CD4-positive, alpha-beta T cell treated with Interleukin-17A for 4 hours (primary cell): ENCODE measurements at regions not wholly inside any gene's neighbourhood (a gene's known extent, or its start where the extent isn't known, plus 50 kb on each side); places are given as distances from the start of the nearest gene placed in this dataset.
A peak's percentile ranks its signal among the peaks of the same experiment; 100 is the strongest.
"Not testable (repeated sequence)": the region's sequence is repeated elsewhere in the genome, so short reads cannot be mapped to it uniquely, and the experiment has no call there.

Experiments used
- DNase-seq: peaks from one replicate; pipeline ENCODE4 v3.0.0-alpha.2; 2020; ENCODE audit warnings: mixed read lengths

GRCh38 chr6:141874930-141875602 lies 257.7 kb upstream of the GJE1 start:
- DNase-seq, result no peak

- DNase-seq, result not testable (repeated sequence)
Measured at GRCh38 chr6:141869509-141869908, 263.2 kb upstream of the GJE1 start.

- no peak for DNase-seq
Measured at GRCh38 chr6:141867767-141868166, 265.0 kb upstream of the GJE1 start.

GRCh38 chr6:141866731-141867497 lies 265.8 kb upstream of the GJE1 start:
- no peak for DNase-seq

- DNase-seq, result no peak
Measured at GRCh38 chr6:141851063-141851462, 281.7 kb upstream of the GJE1 start.

DNA sequence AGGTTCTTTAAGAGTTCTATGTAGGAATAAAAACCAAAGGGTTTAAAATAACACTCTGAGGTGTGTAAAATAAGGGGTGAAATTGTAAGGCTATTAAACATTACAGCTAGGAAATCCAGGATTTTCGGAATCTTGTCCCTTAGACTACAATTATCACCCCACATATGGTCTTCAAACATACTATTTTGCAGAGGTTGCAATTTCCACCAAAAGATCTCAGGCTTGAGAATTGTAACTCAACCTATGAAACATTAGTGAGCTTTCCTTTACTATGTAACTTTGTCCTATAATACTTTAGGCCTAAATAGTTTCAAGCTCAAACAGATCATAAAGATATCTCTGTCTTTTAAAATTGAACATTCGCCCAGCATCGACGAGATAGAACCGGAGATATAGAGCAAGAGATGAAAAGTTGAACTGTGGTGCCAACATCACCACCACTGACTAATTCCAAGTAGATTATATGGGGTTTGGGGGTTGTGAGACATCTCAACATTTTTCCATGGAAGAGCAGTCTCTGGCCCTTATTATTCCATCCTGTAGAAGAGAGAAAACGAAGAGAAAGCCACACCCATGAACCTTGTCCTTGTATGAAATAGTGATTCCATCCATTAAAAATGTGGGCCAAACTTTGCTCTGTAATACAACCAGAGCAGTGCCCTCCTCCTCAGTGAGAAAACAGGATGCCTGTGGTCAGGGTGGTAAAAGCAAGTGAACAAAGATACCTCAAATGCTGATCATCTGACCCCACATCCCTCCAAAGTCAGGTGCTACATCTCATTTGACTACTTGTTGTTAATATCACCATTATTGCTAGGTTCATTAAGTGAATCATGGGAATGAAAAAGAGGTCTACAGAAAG lies 284.5 kb upstream of the GJE1 start:
- peak; percentile 8 for DNase-seq

DNA sequence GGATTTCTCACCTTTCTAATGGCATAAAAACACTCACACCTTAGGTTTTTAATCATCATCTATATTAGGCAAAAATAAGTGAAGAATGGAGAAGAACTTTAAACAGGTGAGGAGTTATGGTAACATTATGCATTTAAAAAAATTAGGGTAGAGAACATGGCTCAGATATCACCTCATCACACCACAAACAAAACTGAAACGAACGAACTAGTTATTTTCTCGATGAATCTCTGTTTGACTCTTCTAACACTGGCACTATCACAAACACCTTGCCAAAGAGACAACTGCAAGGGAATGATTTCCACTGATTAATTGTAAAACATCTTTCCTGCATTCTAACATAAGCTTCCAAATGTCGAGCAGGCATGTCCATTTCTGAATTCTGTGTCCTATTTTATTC lies 286.1 kb upstream of the GJE1 start:
- DNase-seq, result no peak

GRCh38 chr6:141843178-141843834 lies 289.4 kb upstream of the GJE1 start:
- no peak for DNase-seq

- no peak for DNase-seq
Measured at GRCh38 chr6:141833001-141833655, 299.6 kb upstream of the GJE1 start.

DNA sequence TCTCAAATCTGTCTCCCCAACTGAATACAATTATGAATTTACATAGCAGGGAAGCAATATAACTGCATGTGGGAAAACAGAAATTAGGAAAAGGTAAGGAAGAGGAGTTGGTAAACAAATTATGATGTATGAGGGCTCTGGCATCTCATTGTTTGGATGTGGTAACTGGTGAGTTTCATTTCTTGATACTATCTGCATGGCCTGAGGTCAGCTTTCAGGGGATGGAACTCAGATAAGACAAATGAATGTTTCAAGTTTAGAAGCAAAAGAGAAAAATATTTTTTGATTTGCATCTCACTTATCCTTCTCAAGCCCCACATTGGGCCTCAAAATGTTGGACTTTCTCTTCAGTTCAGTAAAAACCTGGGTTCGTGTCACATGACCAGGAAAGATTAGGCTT lies 302.2 kb upstream of the GJE1 start:
- no peak for DNase-seq

DNA sequence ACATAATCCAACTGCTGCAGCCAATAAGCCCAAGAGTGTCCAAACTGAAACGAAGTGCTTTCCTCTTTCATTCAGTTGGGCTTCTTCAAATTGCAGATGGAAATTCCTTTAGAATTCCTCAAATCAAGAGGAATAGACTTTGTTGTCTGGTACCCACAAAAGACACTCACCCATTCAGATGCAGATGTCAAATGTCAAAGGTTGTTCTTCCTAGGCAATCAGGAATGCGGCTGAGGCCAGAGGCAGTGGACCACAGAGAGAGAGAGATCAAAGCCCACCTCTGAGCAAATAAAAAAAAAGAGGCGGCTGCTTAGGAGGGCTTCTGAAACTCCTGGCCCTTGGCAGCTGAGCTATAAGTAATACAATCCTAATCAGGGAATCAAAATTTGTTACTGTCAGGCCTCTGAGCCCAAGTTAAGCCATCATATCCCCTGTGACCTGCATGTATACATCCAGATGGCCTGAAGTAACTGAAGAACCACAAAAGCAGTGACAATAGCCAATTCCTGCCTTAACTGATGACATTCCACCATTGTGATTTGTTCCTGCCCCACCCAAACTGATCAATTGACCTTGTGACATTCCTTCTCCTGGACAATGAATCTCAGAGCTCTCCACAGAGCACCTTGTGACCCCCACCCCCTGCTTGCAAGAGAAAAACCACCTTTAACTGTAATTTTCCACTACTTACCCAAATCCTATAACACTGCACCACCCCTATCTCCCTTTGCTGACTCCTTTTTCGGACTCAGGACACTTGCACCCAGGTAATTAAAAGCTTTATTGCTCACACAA lies 303.0 kb upstream of the GJE1 start:
- DNase-seq, result no peak

DNA sequence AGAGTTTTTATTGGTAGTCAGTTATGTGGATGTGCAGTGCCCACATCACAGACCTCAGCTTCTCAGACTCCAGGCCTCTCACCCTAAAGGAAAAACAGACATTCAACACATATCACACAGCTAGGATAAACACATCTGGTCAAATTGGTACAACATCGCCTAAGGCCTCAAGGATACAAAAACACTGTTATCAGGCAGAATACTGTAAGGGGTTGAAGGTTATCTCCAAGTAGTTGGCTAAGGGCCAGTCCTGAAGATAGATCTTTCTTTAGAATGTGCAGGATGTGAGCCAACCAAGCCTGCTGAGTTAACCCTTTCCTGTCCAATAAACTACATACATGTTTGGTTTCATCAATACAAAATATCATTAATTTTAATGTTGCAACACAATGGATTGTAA lies 308.4 kb upstream of the GJE1 start:
- no peak for DNase-seq

DNA sequence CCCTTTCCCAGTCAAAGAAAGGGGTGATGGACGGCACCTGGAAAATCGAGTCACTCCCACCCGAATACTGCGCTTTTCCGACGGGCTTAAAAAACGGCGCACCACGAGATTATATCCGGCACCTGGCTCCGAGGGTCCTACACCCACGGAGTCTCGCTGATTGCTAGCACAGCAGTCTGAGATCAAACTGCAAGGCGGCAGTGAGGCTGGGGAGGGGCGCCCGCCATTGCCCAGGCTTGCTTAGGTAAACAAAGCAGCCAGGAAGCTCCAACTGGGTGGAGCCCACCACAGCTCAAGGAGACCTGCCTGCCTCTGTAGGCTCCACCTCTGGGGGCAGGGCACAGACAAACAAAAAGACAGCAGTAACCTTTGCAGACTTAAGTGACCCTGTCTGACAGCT lies 317.7 kb upstream of the GJE1 start:
- DNase-seq, result not testable (repeated sequence)

GRCh38 chr6:141809901-141810300 lies 322.8 kb upstream of the GJE1 start:
- no peak for DNase-seq

DNA sequence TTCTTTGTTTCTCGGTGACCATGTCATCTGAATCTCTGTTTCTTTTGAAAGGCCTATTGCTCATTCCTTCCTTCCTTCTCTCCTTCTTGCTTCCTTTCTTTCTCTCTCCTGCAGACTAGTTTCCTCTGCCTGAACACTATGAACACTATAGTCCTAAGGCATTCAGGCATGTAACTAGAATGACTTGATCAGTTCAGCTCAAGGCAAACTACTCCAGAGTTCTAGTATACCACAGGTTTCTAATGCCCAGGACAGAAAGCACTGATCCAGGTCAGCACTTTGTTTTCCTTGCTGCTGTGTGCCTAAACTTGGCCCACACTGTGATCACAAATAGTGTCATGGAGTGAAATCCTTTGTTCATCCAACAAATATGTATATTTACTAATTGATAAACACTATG lies 324.1 kb upstream of the GJE1 start:
- DNase-seq, result no peak

DNA sequence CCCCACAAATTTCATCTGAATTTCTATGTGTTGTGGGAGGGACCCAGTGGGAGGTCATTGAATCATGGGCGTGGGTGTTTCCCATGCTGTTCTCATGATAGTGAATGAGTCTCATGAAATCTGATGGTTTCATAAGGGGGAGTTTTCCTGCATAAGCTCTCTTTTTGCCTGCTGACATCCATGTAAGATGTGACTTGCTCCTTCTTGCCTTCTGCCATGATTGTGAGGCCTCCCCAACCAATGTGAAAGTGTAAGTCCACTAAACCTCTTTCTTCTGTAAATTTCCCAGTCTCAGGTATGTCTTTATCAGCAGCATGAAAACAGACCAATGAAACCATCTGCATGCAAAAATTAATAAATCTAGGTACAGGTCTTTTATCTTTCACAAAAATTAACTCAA lies 331.8 kb upstream of the GJE1 start:
- not testable (repeated sequence) for DNase-seq

GRCh38 chr6:141790921-141791320 lies 341.8 kb upstream of the GJE1 start:
- no peak for DNase-seq

GRCh38 chr6:141788096-141788495 lies 344.6 kb upstream of the GJE1 start:
- no peak for DNase-seq

GRCh38 chr6:141783585-141783984 lies 349.1 kb upstream of the GJE1 start:
- DNase-seq, result no peak

GRCh38 chr6:141780296-141780695 lies 352.4 kb upstream of the GJE1 start:
- DNase-seq, result no peak

GRCh38 chr6:141764388-141764787 lies 368.3 kb upstream of the GJE1 start:
- no peak for DNase-seq

- DNase-seq, result no peak
Measured at GRCh38 chr6:141758430-141758829, 374.3 kb upstream of the GJE1 start.
